ENCODE measurements at regions not wholly inside any gene's neighbourhood (a gene's known extent, or its start where the extent isn't known, plus 50 kb on each side); places are given as distances from the start of the nearest gene placed in this dataset.

GRCh38 chr2:76572981-76573380, 862.3 kb upstream of the GCFC2 start:
- no peak for DNase-seq

GRCh38 chr2:76569819-76570218, 859.1 kb upstream of the GCFC2 start:
- no peak for DNase-seq

- DNase-seq, result no peak
These were observed 856.8 kb upstream of the GCFC2 start for GRCh38 chr2:76567478-76567877.

GRCh38 chr2:76564734-76565133, 854.0 kb upstream of the GCFC2 start:
- DNase-seq, result no peak

- no peak for DNase-seq
These were observed 853.0 kb upstream of the GCFC2 start for GRCh38 chr2:76563730-76564129.

GRCh38 chr2:76558157-76558556, 847.4 kb upstream of the GCFC2 start:
- no peak for DNase-seq

- no peak for DNase-seq
These were observed 845.3 kb upstream of the GCFC2 start for GRCh38 chr2:76556018-76556417.

GRCh38 chr2:76546207-76546606, 835.5 kb upstream of the GCFC2 start:
- DNase-seq, result no peak

- no peak for DNase-seq
These were observed 834.2 kb upstream of the GCFC2 start for GRCh38 chr2:76544901-76545300.

- no peak for DNase-seq
These were observed 806.8 kb upstream of the GCFC2 start for GRCh38 chr2:76517574-76517909.

- no peak for DNase-seq
These were observed 806.3 kb upstream of the GCFC2 start for GRCh38 chr2:76516861-76517573.

- DNase-seq, result no peak
These were observed 801.6 kb upstream of the GCFC2 start for GRCh38 chr2:76512201-76512820.

- DNase-seq, result no peak
These were observed 795.8 kb upstream of the GCFC2 start for GRCh38 chr2:76506538-76506937.

GRCh38 chr2:76501641-76502040, 790.9 kb upstream of the GCFC2 start:
- no peak for DNase-seq

- no peak for DNase-seq
These were observed 787.6 kb upstream of the GCFC2 start for GRCh38 chr2:76498360-76498759.

- no peak for DNase-seq
These were observed 780.8 kb upstream of the GCFC2 start for GRCh38 chr2:76491503-76491902.

- DNase-seq, result no peak
These were observed 767.7 kb upstream of the GCFC2 start for GRCh38 chr2:76478266-76479035.

- no peak for DNase-seq
These were observed 762.2 kb upstream of the GCFC2 start for GRCh38 chr2:76472946-76473345.

GRCh38 chr2:76469066-76469465, 758.4 kb upstream of the GCFC2 start:
- no peak for DNase-seq

- DNase-seq, result no peak
These were observed 756.6 kb upstream of the GCFC2 start for GRCh38 chr2:76467326-76467725.

GRCh38 chr2:76464310-76464709, 753.6 kb upstream of the GCFC2 start:
- no peak for DNase-seq

- DNase-seq, result no peak
These were observed 750.7 kb upstream of the GCFC2 start for GRCh38 chr2:76461431-76461830.

- DNase-seq, result no peak
These were observed 745.2 kb upstream of the GCFC2 start for GRCh38 chr2:76455910-76456309.

- no peak for DNase-seq
These were observed 739.3 kb upstream of the GCFC2 start for GRCh38 chr2:76450024-76450475.

All from skin of body (tissue), 1 donor.